Liver (tissue), 3 donors: ENCODE measurements at regions not wholly inside any gene's neighbourhood (a gene's known extent, or its start where the extent isn't known, plus 50 kb on each side); places are given as distances from the start of the nearest gene placed in this dataset.

Experiments
- CTCF ChIP-seq: fragments of 150-350 bp; IDR thresholded peaks from 2 replicates; pipeline ENCODE4 v1.5.1; 2017; ENCODE audit warnings: improper control_type of control experiment, low read depth, low read length; ENCODE audit not compliant: missing input control
- JUND ChIP-seq, 2 donors: IDR thresholded peaks; 2 replicates each; pipeline ENCODE4 v1.6.1; 2016; ENCODE audit warnings: antibody characterized with exemption in 2 of 2
- donor health status: healthy.
- donor health status: healthy.

GRCh38 chr20:60501048-60501447, 542.8 kb downstream of the CDH26 start:
- TF ChIP-seq CTCF (no peak), JUND (IDR thresholded peaks at IDR 0.05) (no peak)
